GM12873 (cell line): ENCODE measurements at regions not wholly inside any gene's neighbourhood (a gene's known extent, or its start where the extent isn't known, plus 50 kb on each side); places are given as distances from the start of the nearest gene placed in this dataset.

Experiments
- TF ChIP-seq, protein P1 (sequence below): IDR thresholded peaks from 2 replicates; pipeline ENCODE4 v1.5.1; 2012; ENCODE audit warnings: low read depth, mild to moderate bottlenecking, moderate library complexity, low read length, control low read depth; ENCODE audit not compliant: insufficient read depth; ENCODE audit errors: missing control alignments

DNA sequence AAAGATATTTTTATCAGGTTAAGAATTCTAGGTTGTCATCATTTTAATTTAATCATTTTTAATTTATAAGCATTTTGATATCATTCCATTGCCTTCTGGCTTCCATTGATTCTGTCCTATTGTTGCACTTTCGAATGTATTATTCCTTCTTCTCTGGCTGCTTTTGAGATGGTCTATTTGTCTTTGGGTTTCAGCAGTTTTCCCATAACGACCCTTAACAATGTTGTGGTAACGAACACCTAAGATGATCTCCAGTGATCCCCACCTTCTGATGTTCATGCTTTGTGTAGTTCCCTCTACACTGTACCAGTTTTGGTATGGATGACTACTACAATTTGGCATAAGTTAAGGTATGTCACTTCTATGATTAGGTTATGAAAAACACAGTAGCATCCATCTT lies 59.9 kb downstream of the MINAR1 start:
- TF ChIP-seq, protein P1, sequence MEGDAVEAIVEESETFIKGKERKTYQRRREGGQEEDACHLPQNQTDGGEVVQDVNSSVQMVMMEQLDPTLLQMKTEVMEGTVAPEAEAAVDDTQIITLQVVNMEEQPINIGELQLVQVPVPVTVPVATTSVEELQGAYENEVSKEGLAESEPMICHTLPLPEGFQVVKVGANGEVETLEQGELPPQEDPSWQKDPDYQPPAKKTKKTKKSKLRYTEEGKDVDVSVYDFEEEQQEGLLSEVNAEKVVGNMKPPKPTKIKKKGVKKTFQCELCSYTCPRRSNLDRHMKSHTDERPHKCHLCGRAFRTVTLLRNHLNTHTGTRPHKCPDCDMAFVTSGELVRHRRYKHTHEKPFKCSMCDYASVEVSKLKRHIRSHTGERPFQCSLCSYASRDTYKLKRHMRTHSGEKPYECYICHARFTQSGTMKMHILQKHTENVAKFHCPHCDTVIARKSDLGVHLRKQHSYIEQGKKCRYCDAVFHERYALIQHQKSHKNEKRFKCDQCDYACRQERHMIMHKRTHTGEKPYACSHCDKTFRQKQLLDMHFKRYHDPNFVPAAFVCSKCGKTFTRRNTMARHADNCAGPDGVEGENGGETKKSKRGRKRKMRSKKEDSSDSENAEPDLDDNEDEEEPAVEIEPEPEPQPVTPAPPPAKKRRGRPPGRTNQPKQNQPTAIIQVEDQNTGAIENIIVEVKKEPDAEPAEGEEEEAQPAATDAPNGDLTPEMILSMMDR, result no peak

GRCh38 chr15:79494384-79494909 lies 62.3 kb downstream of the MINAR1 start:
- TF ChIP-seq, protein P1, result no peak

GRCh38 chr15:79494963-79495755 lies 63.0 kb downstream of the MINAR1 start:
- TF ChIP-seq, protein P1, result no peak

DNA sequence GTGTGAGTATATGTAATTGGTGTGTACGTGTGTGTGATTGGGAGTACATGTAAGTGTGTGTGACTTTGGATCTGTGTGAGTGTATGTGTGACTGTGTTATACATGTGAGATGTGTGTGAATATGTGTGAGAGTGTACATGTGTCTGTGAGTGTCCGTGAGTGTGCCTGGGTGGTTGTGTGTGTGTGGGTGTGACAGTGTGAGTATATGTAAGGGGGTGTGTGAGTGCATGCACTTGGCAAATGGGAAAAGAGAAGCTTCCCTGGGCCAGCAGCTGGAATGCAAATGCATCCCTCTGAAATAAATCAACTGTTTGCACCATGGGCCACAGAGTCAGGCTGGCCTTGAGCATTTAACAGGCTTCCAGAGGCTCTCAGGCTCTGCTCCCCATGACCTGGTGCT lies 63.6 kb downstream of the MINAR1 start:
- TF ChIP-seq, protein P1, result no peak

DNA sequence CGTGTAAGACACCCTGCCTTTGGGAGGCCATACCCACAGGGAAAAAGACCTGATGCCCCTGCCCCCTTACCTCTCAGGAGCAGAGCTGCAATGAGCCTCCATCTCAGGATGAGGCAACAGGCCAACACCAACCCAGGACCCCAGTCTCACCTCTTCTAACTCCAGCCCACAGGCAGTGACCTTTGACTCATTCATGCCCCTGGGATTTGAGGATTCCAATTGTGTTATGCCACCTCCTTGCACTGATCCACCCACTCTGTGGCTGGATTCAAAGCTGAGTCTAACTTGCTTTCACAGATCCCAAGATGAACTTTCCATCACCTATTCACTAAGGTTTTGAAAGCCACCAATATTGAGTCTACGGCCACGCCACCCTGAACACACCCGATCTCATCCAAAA lies 64.7 kb downstream of the MINAR1 start:
- TF ChIP-seq, protein P1, result no peak

- TF ChIP-seq, protein P1, result no peak
These were observed 69.0 kb downstream of the MINAR1 start for GRCh38 chr15:79501086-79501485.

GRCh38 chr15:79505956-79506355 lies 73.8 kb downstream of the MINAR1 start:
- TF ChIP-seq, protein P1, result no peak
